GM12891 (cell line): ENCODE measurements at regions not wholly inside any gene's neighbourhood (a gene's known extent, or its start where the extent isn't known, plus 50 kb on each side); places are given as distances from the start of the nearest gene placed in this dataset.

ENCODE experiments used
- PAX5 ChIP-seq: IDR thresholded peaks from 2 replicates; pipeline ENCODE4 v1.6.1; 2011; ENCODE audit warnings: low read length, moderate library complexity, mild to moderate bottlenecking; ENCODE audit not compliant: insufficient read depth, severe bottlenecking
- POLR2A ChIP-seq: IDR thresholded peaks from 2 replicates; pipeline ENCODE4 v1.6.1; 2011; ENCODE audit warnings: low read depth, low read length, control low read depth
- POLR2AphosphoS5 ChIP-seq: IDR thresholded peaks from 2 replicates; pipeline ENCODE4 v1.6.1; 2011; ENCODE audit warnings: low read depth, low read length, control low read depth

- no peak for TF ChIP-seq POLR2A
- no peak for TF ChIP-seq PAX5
- TF ChIP-seq POLR2AphosphoS5 = no peak
Observed at GRCh38 chr11:121775276-121775675, 322.5 kb upstream of the SORL1-AS1 start.
